SU-DHL-6 (cell line): ENCODE measurements at regions not wholly inside any gene's neighbourhood (a gene's known extent, or its start where the extent isn't known, plus 50 kb on each side); places are given as distances from the start of the nearest gene placed in this dataset.

Source experiments
- H2AFZ ChIP-seq: fragments of 200-600 bp; sonication (generic); 2 replicates; pipeline ENCODE4 v1.6.1; 2014; ENCODE audit warnings: low read depth, mild to moderate bottlenecking, moderate library complexity, mixed read lengths, antibody characterized with exemption, low read length; ENCODE audit not compliant: severe bottlenecking
- H3F3A ChIP-seq: fragments of 200-600 bp; shearing (Covaris generic); 2 replicates; pipeline ENCODE4 v1.6.0; 2016; ENCODE audit warnings: antibody characterized with exemption, mild to moderate bottlenecking; ENCODE audit not compliant: insufficient read depth
- H3K27ac ChIP-seq: fragments of 200-600 bp; sonication (generic); 2 replicates; pipeline ENCODE4 v1.5.1; 2016; ENCODE audit warnings: low read depth, mild to moderate bottlenecking, low read length, moderate library complexity, mixed read lengths
- H3K27me3 ChIP-seq: fragments of 200-600 bp; sonication (generic), shearing (Covaris generic); 2 replicates; pipeline ENCODE4 v1.6.0; 2014; ENCODE audit warnings: mild to moderate bottlenecking, low read length
- H3K36me3 ChIP-seq: fragments of 200-600 bp; sonication (generic); 2 replicates; pipeline ENCODE4 v1.6.1; 2014; ENCODE audit warnings: mild to moderate bottlenecking, low read length, mixed read lengths
- H3K4me2 ChIP-seq: fragments of 300-600, 200-600 bp; shearing (Covaris generic), sonication (generic); 2 replicates; pipeline ENCODE4 v1.6.0; 2014; ENCODE audit warnings: low read length, low read depth, mild to moderate bottlenecking; ENCODE audit not compliant: poor library complexity, severe bottlenecking
- H3K4me3 ChIP-seq: fragments of 200-600 bp; sonication (generic); 2 replicates; pipeline ENCODE4 v1.5.1; 2014; ENCODE audit warnings: antibody characterized with exemption, low read length, mild to moderate bottlenecking, mixed read lengths; ENCODE audit not compliant: insufficient read depth, poor library complexity, severe bottlenecking
- H3K79me2 ChIP-seq: fragments of 200-600 bp; sonication (generic); 2 replicates; pipeline ENCODE4 v1.6.1; 2014; ENCODE audit warnings: mild to moderate bottlenecking, low read length, moderate library complexity; ENCODE audit not compliant: insufficient read depth
- H3K9ac ChIP-seq: fragments of 200-600 bp; sonication (generic); 2 replicates; pipeline ENCODE4 v1.7.0; 2014; ENCODE audit warnings: mild to moderate bottlenecking, low read length
- H3K9me2 ChIP-seq: fragments of 200-600 bp; sonication (generic); replicated peaks from 2 replicates; pipeline ENCODE4 v1.6.1; 2014; ENCODE audit warnings: low read length; ENCODE audit not compliant: insufficient read depth
- H3K9me3 ChIP-seq: fragments of 200-600 bp; sonication (generic); 2 replicates; pipeline ENCODE4 v1.6.1; 2014; ENCODE audit warnings: low read length, mixed read lengths; ENCODE audit not compliant: insufficient read depth
- H4K20me1 ChIP-seq: fragments of 200-600 bp; sonication (generic); 2 replicates; pipeline ENCODE4 v1.6.1; 2014; ENCODE audit warnings: low read depth, mild to moderate bottlenecking, antibody characterized with exemption, low read length, moderate library complexity, mixed read lengths
- CTCF ChIP-seq: fragments of 200-600 bp; sonication (generic); IDR thresholded peaks from one replicate; pipeline ENCODE4 v1.5.1; 2017; ENCODE audit warnings: antibody characterized with exemption, mild to moderate bottlenecking, low read length, moderate library complexity; ENCODE audit not compliant: insufficient read depth, poor library complexity, severe bottlenecking
- EZH2phosphoT487 ChIP-seq: fragments of 200-600 bp; sonication (generic), shearing (Covaris generic); conservative IDR thresholded peaks from 2 replicates; pipeline ENCODE4 v1.6.1; 2018; ENCODE audit warnings: mild to moderate bottlenecking, antibody characterized with exemption, low read length, moderate library complexity, mixed read lengths

GRCh38 chr16:82386761-82387160 is 216.7 kb upstream of the MPHOSPH6 start:
- Histone ChIP-seq H4K20me1 (no peaks in the 10 kb centered on the region), H3K4me2 (no peak overlapping the region), H3K27me3 (no peaks in the 10 kb centered on the region), H3K9ac (no peak overlapping the region), H3K9me2 (no peaks in the 10 kb centered on the region), H2AFZ (no peak overlapping the region), H3K79me2 (no peaks in the 10 kb centered on the region), H3K9me3 (no peaks in the 10 kb centered on the region), H3K36me3 (no peaks in the 10 kb centered on the region), H3F3A (no peaks in the 10 kb centered on the region), H3K4me3 (no peak overlapping the region), H3K27ac (no peak overlapping the region)
- TF ChIP-seq EZH2phosphoT487 (no peak), CTCF (no peak)

- Histone ChIP-seq H3K4me3 (no peak overlapping the region), H2AFZ (no peak overlapping the region), H3K36me3 (no peaks in the 10 kb centered on the region), H3K9me2 (no peaks in the 10 kb centered on the region), H3K79me2 (no peaks in the 10 kb centered on the region), H3K27me3 (no peaks in the 10 kb centered on the region), H3K9ac (no peak overlapping the region), H3K27ac (no peak overlapping the region), H4K20me1 (no peaks in the 10 kb centered on the region), H3F3A (no peaks in the 10 kb centered on the region), H3K4me2 (no peak overlapping the region), H3K9me3 (no peaks in the 10 kb centered on the region)
- no peak for TF ChIP-seq EZH2phosphoT487
- no peak for TF ChIP-seq CTCF
These were observed 214.9 kb upstream of the MPHOSPH6 start for GRCh38 chr16:82384949-82385348.

- H3K9me2 ChIP-seq = no peaks in the 10 kb centered on the region
- H3K9ac ChIP-seq = no peak overlapping the region
- no peaks in the 10 kb centered on the region for H3K79me2 ChIP-seq
- no peak overlapping the region for H3K4me2 ChIP-seq
- no peaks in the 10 kb centered on the region for H3F3A ChIP-seq
- H3K9me3 ChIP-seq = no peaks in the 10 kb centered on the region
- no peaks in the 10 kb centered on the region for H4K20me1 ChIP-seq
- no peak overlapping the region for H3K27ac ChIP-seq
- no peaks in the 10 kb centered on the region for H3K36me3 ChIP-seq
- no peak overlapping the region for H2AFZ ChIP-seq
- TF ChIP-seq EZH2phosphoT487 (no peak), CTCF (no peak)
- no peak overlapping the region for H3K4me3 ChIP-seq
- no peaks in the 10 kb centered on the region for H3K27me3 ChIP-seq
These were observed 214.0 kb upstream of the MPHOSPH6 start for GRCh38 chr16:82384017-82384416.
